IPS DF 19.7 (cell line): ENCODE measurements at regions not wholly inside any gene's neighbourhood (a gene's known extent, or its start where the extent isn't known, plus 50 kb on each side); places are given as distances from the start of the nearest gene placed in this dataset.

Experiments used
- DNase-seq: peaks from one replicate; pipeline ENCODE4 v3.0.0-alpha.2; 2013; ENCODE audit warnings: low read depth, low spot score

DNA sequence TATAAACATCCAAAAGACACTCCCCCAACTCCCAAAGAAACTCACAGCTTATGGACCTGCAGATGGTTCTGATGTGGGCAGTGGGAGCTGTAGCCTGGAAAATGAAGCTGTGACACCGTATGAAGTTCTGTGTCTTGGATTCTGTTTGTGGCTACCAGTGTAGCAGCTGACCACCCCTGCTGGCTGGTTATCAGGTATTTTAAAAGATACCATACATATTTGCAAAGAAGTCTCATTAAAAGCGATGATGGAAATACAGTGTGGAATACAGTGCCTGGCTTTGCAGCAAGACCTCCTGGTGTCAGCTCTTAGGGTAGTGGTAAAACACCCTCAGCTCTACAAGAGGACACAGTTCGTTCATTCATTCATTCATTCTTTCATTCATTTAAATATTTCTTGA is 194.3 kb upstream of the PRKCQ start:
- no peak for DNase-seq

DNA sequence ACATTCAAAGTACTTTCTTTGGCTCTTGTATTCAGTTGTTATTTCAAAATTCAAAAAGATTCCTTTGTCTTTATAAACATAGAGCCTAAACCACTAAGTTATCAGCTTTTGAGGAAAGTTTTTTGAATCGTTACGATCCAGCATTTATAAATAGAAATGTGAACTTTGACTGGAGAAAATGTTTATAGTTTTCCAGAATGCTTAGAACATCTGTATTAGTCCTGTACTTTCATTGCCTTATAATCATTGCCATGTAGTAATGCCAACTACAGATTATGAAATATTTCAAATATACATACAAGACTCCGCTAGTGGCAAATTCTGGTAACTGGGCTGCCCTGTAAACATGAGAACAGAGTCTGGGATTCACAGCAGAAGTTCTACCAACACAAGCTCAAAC is 191.3 kb upstream of the PRKCQ start:
- DNase-seq: no peak

DNA sequence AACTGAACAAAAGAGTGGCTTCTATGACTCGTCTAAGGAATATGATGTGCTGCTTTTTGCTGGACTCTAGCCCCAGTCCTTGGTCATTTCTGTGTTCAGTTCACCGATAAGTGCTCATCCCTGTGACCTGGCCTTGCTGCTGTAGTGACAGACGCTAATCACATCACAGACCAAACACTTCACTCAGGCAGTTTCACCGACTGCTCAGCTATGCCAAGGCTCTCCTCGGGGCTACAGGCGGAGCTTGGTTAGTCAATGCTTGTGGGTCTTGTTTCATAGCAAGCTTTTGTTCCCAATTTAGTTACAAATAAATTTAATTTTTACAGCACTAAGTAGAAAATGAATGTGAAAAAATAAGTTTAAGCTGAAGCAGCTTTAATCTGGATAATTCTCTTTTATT is 190.8 kb upstream of the PRKCQ start:
- DNase-seq: no peak

DNA sequence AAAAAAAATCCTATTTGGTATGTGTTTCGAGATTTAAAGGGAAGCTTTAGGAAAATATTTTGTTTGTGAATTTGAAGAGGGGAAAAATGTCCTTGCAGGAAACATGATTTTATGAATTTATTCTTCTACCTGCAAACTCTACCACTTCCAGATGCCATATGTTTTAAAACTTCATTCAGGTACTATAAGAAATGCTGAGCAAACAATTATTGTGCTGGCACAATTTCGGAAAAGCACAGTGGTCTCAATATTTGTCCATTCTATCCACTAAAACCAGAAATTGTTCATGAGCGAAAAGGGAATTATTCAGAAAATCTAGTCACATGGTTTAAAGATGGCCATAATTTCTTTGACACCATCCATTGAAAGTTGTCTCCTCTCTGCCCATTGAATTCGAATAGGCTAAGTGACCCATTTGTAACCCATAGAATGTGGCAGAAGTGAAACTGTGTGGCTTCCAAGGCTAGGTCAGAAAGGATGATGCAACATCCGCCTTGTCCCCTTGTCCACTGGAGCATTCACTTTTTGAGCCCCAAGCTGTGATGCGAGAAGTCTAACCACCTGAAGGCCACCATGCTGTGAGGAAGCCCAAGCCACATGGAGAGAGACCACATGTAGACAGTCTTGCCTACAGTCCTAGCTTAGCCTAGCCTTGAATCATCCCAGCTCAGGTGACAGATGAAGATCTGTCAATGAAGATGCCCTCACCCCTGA is 189.8 kb upstream of the PRKCQ start:
- no peak for DNase-seq

DNA sequence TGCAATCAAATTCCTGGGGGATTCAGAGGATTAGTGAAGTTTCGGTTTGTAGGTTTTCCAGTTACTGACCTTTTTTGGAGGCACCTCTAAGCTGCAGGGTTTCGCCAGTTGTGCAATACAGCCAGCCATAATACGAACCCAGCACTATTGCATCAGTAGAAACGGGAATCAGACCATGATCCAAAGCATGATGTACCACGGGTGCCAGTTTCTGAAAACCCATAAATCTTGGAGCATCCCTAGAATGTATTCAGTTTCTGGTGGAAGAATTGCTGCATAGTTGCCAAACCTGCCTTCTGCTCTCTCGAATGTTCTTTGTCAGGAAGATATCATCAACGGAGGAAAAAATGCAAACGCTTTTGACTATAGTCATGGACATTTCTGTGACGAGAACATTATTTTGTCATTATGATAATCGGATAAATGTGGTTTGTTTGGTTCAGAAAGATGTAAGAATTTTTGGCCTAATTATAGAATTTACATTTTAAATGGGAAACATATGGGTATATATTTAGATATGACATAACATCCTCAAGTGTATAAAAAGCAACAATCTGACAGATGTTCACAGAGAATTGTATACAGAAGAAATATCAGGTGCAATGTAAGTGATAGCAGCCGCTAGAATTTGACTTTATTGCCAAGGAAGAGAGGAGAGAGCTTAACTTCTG is 186.2 kb upstream of the PRKCQ start:
- no peak for DNase-seq

DNA sequence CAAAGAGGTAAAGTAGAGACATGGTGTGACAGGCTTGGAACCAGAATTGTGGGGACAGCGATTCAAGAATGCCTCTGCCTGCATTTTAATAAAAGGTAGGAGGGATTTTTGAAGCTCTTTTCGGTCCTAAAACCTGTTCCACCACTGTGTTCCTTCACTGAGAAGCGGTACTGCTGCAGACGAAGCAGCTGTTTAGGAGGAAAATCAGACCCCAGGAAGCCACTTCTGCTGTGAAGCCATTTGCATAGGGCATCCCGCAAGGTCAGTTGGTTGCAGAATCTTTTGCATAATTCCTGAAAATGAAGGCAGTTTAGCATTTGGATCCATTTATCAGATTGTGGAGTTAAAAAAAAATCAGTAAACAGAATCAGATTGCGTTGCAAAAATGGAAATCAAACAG is 183.3 kb upstream of the PRKCQ start:
- no peak for DNase-seq

DNA sequence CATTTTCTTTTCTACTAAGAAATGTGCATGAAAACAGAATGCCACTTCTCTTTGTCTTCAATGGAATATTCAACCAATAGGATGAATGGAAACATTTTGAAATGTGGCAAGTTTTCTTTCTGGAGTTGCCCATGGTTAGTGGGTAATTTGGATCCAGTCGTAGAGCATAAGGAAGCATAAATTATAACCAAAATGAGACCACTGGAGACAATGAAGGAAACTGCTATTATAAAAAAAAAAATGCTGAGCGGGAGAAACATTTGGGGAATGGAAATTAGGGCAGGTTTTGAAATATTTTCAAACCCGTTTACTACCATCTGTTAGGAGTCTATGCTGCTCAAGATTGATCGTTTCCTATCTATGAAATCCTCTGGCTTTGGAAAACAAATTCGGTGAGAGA is 182.9 kb upstream of the PRKCQ start:
- DNase-seq: no peak

DNA sequence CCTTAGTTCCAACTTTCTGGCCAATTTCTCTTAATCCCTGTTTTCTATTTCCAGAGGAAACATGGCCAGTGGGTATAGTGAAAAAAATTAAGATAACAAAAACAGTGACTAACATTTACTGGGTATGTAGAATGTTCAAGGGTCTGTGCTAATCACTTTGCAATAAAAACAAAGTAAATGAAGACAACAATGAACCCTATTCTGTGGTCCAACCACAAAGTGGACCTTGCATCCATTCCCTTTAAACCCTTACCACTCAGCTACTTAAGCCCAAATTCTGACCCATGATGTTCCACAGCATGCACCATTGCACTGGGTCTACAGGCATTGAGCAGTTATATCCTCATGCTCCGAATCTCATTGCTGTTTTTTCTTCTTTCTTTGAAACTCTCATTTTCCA is 179.9 kb upstream of the PRKCQ start:
- no peak for DNase-seq

DNA sequence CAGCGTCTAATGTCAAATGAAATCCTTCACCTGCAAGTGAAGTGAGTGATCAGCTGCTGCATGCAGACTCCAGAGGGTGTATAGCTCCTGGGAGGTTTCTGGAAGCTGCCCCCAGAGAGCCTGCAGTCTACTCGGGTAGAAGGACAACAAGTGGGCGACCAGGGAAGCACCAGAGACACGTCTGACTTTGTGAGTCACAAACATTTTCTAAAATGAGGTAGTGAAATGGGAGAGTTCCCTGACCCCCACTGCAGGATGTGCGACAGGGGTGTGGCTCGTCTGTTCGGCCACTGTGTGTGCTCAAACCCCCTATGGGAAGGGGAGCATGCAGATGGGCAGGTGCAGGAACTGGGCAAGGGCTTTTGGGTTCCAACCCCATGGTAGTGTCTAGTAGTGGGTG is 177.1 kb upstream of the PRKCQ start:
- DNase-seq: no peak

DNA sequence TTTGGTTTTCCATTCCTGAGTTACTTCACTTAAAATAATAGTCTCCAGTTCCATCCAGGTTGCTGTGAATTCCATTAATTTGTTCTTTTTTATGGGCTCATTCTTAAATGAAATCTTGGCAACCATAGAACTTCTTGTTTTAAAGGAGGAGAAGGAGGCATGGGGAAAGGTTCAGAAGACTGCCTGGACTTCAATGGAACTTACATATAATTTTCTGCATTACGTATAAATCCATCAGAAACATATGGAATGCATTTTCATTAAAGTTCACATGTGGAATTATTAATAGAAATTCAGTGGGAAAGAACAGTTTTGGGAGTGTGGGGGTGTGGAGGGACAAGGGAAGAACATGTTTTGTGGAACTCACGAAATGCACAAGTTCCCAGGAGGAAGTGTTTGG is 176.6 kb upstream of the PRKCQ start:
- DNase-seq: no peak

DNA sequence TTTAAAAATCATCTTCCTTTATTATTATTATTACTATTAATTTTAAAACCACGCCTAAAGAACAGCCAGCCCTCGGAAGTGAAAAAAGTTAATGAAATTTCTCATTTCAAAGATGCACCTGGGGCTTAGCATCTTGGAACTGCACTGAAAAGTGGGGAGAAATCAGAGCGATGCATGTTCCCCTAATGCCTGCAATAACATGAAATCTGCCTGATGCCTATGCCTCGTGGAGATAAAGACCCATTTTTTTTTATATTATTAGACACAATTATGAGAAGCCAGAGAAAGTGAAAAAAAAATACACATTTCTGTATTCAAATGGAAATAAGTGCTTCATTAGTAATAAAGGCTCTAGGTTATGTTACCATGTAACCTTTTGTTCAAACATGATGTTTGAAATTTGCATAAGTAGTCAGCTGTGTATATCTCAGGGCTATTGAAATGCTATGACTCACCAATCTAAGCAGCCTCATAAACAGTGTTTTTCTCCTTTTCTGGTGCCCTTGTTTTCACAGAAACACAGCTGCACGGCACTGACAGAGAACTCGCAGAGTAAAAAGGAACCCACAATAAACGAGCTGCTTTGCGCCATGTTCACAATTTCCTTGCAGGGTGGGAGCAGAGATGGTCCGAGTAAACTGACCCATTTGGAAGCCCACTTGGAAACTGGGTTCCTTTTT is 175.8 kb upstream of the PRKCQ start:
- no peak for DNase-seq

DNA sequence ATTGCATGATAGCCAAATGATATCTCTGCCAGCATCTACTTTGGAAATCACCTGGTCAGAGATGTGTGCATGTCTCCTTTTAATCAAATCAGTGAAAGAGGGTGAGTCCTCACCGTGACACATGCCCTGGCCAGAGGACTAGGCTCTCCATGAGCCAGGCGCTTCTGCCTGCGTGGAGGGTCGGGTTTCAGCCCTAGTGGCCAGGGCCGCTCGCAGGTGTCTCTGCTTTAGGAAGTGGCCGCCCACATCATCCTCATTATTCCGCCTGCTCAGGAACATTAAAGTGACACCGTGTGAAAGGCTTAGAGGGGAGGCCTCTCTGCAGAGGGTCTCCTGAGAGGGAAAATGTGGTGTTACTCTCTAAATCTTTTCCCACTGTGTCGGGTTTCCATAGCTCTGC is 173.6 kb upstream of the PRKCQ start:
- DNase-seq: no peak

DNA sequence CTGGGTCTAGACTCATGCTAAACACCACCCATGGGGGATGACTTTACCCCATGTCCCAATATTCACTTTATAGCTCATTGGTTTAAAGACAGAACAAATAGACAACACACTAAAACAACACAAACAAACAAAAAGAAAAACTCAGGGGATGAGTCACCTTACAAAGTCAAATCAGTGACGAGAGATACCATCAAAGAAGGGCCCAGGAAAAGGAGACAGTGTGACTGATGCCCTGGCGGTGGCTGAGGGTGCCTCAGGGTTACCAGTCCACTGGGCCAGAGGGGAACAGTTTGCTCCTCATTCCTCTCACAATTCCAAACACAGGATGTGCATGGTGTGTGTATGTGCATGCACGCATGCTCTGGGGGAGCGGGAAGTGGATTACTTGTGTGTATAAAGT is 171.3 kb upstream of the PRKCQ start:
- DNase-seq: no peak

DNA sequence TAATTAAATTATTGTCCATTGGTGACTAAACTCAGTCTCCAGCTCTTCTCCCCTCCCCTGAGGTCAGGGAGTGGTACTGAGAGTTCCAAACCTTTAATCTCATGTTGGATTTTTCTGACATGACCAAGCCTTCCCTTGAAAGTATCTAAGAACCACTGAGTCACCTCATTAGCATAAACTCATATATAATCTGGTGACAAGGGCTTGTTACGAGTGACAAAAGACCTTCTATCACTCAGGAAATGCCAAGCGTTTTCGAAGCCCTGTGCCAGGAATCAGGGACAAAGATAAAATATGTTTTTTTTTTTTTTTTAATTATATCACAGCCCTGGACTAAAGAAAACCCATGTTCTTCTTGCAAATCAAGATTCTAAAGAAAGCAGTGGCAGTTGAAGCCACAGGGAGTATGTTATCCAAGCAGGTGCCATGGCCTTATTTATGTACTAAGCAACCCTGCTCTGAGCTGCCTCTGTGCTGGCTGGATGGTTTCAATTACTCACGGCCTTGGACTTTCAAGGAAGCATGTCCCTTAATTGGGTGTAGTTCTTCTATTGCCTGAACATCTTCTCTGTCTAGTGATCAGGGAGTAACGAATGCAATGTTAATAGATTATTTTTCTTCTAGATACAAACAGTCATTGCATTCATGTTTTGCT is 169.0 kb upstream of the PRKCQ start:
- DNase-seq: no peak

DNA sequence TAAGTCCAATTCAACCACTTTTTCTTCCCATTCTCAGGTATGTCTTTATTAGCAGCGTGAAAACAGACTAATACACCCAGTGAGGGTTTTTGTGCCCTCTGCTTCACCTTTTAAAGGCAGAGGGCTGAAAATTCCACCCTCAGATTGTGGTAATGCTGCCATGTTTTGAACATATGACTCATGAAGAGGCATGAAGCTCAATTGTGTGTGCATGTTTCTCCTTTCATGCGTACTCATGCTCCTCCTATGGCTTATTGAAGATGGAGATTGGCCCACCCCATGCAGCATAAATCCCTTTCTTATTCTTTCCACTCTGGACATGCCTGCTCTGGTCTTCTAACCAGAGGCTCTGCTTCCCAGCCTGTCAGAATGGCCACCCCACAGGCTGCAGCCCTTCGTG is 168.0 kb upstream of the PRKCQ start:
- DNase-seq: no peak

DNA sequence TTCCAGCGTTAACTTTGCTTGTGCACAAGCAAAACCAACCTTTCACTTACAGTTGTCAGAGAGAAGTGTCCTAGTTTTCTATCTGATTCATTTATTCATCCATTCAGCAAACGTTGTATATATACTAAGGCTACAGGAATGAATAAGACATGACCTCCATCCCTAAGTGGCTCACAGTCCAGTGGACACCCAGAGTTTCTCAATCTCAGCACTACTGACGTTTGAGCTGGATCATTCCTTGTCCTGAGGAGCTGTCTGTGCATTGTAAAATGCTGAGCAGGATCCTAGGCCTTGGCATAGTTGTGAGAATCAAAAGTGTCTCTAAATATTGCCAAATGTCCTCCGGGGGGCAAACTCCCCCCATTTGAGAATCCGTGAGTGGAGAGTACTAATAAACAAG is 166.7 kb upstream of the PRKCQ start:
- no peak for DNase-seq

DNA sequence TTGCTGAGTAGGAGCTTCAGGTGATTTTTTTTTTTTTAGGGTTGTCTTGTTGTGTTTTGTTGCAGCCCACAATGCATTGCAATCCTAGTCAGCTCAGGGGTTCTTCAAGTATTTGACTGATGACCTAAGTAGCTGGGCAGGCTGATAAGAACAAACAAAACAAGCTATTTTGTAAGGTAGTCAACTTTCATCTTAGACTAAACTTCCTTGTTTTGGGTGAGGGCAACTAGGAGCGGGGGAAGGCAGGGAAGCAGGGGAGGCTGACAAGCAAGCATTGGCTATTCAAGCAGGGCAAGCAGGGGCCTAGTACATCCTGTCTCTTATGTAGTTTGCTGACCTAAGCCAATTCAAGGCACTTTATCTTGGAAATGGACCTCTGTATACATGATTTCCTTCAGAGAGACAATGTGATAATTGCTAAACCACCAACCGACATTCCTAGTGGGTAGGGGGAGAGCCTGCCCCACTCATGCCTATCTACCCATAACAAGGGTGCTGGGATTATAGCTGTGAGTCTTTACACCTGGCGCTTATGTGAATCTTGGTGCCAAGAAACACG is 163.3 kb upstream of the PRKCQ start:
- DNase-seq: no peak

DNA sequence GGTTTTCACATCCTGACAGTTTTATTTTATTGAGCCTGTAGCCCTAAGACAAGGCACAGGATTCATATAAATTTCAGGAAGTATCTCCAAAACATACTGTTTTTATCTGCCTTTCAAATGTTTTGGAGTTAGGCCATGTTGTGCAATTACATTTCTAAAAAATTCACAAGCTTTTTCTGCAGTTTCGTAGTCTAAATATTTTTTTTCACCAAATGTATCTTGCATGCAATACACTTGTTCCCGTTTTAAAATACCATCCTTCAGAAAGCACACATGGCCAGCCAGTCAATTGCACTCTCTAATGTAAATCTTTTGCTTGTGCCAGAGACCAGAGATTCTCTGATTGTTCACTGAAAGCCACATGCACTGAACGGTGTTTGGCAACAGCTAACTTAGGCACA is 161.5 kb upstream of the PRKCQ start:
- no peak for DNase-seq

DNA sequence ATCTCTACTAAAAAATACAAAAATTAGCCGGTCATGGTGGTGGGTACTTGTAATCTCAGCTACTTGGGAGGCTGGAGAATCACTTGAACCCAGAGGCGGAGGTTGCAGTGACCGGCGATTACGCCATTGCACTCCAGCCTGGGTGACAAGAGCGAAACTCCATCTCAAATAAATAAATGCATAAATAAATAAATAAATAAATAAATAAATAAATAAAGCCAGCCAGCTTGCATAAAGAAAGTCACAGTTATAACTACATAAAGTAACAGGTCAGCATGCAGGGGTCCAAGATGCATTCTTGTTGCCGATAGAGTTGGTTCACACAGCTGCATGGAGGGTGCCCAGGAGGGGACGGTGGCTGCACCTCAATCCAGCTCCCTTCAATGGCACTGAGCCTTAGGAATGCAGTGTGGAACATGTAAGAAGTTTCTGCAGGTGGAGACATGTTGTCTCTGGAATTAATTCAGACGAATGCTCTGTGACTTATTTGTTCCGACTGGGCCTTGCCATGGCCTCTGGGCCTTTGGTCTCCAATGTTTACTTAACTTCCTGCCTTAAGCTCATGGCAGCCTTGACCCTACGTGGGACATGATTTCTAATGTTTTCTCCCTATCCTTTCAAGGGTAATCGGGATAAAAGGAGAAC is 159.6 kb upstream of the PRKCQ start:
- no peak for DNase-seq

DNA sequence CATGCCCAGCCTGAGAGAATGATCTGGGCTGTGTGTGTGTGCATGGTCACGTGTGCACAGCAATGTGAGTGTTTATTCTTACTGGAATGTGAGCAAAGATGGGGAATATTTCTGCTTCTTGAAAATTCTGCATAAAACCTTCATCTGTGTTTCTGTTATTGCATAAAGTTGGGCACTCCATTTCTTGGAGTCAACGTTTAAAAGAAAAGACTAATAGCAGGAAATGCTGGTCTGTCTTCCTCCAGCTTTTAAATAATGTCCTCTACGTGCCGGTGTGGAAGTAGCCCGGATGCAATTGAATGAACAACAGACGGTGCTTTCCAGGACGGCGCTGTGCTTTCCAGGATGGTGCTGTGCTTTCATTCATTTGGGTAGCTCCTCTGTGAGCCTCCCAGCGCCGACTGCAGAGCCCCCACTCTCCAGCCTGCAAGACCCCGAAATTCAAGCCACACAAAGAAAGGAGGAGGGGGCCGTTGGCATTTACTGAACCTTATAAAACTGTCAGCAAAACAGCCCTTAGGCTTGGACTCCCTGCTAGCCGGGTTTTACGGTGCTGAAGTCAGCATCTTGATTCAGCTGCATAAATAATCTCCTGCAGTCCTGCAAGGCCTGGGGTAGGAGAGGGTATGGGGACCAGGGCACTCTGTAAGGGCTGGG is 158.2 kb upstream of the PRKCQ start:
- DNase-seq: no peak

DNA sequence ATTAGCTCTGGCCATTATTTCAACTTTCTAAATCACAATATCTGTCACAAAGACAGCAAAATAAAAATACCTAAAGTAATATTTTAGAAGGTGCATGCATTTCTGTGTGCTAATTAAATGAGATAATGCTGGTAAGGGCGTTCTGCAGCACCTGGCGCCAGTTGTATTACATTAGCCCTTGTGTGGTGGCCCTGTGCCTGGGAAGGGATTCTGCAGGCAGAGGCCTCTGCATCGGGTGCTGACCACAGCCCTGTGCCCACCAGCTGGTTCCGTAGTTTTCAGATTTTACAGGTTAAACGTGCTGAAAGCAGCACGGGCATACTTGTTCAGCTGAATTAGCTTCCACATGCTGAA is 157.7 kb upstream of the PRKCQ start:
- no peak for DNase-seq
